Trophoblast cell (in vitro differentiated cells and primary cell): ENCODE measurements at regions not wholly inside any gene's neighbourhood (a gene's known extent, or its start where the extent isn't known, plus 50 kb on each side); places are given as distances from the start of the nearest gene placed in this dataset.

Experiments used
- DNase-seq, 2 donors: peaks; one replicate each; pipeline ENCODE4 v3.0.0-alpha.2; 2016
- H2AFZ ChIP-seq: 2 replicates; pipeline ENCODE4 v1.6.1; 2013; ENCODE audit warnings: low read length, moderate library complexity, mild to moderate bottlenecking; ENCODE audit not compliant: insufficient read depth, poor library complexity
- H2AK5ac ChIP-seq: 2 replicates; pipeline ENCODE4 v1.6.1; 2013; ENCODE audit warnings: mild to moderate bottlenecking, low read length
- H2BK120ac ChIP-seq: 2 replicates; pipeline ENCODE4 v1.6.1; 2013; ENCODE audit warnings: low read length, mild to moderate bottlenecking, moderate library complexity; ENCODE audit not compliant: insufficient read depth, poor library complexity
- H2BK12ac ChIP-seq: 2 replicates; pipeline ENCODE4 v1.6.1; 2013; ENCODE audit warnings: mild to moderate bottlenecking, low read length, moderate library complexity
- H2BK5ac ChIP-seq: 2 replicates; pipeline ENCODE4 v1.6.1; 2013; ENCODE audit warnings: low read length, low read depth, moderate library complexity, mild to moderate bottlenecking; ENCODE audit not compliant: poor library complexity
- H3K14ac ChIP-seq: 2 replicates; pipeline ENCODE4 v1.6.1; 2013; ENCODE audit warnings: mild to moderate bottlenecking, low read length
- H3K18ac ChIP-seq: 2 replicates; pipeline ENCODE4 v1.6.1; 2013; ENCODE audit warnings: mild to moderate bottlenecking, low read length
- H3K23ac ChIP-seq: 2 replicates; pipeline ENCODE4 v1.6.1; 2013; ENCODE audit warnings: low read length
- H3K27ac ChIP-seq: 2 replicates; pipeline ENCODE4 v1.5.1; 2013; ENCODE audit warnings: low read depth, mild to moderate bottlenecking, inconsistent platforms, low read length, moderate library complexity
- H3K27me3 ChIP-seq: 2 replicates; pipeline ENCODE4 v1.6.1; 2013; ENCODE audit warnings: inconsistent platforms, mild to moderate bottlenecking, low read length, moderate library complexity; ENCODE audit not compliant: insufficient read depth
- H3K36me3 ChIP-seq, 2 experiments: 1 replicate in 1 of 2; 2 replicates in 1 of 2; pipeline ENCODE4 v1.6.1; 2013; ENCODE audit warnings: low read length in 2 of 2, mild to moderate bottlenecking in 2 of 2, moderate library complexity in 1 of 2; ENCODE audit not compliant: insufficient read depth in 2 of 2, control insufficient read depth in 1 of 2
- H3K4ac ChIP-seq: 2 replicates; pipeline ENCODE4 v1.6.1; 2013; ENCODE audit warnings: low read depth, mild to moderate bottlenecking, low read length, moderate library complexity
- H3K4me1 ChIP-seq, 2 experiments: 1 replicate in 1 of 2; 2 replicates in 1 of 2; pipeline ENCODE4 v1.6.1; 2013; ENCODE audit warnings: low read length in 2 of 2, mild to moderate bottlenecking in 2 of 2, moderate library complexity in 1 of 2; ENCODE audit not compliant: insufficient read depth in 2 of 2, control insufficient read depth in 1 of 2
- H3K4me2 ChIP-seq: 2 replicates; pipeline ENCODE4 v1.6.1; 2013; ENCODE audit warnings: inconsistent platforms, mild to moderate bottlenecking, low read length, moderate library complexity
- H3K4me3 ChIP-seq: 2 replicates; pipeline ENCODE4 v1.5.1; 2013; ENCODE audit warnings: mild to moderate bottlenecking, low read depth, low read length, inconsistent platforms
- H3K79me1 ChIP-seq: one replicate; pipeline ENCODE4 v1.6.1; 2013; ENCODE audit warnings: low read length
- H3K79me2 ChIP-seq: 2 replicates; pipeline ENCODE4 v1.6.1; 2013; ENCODE audit warnings: low read length, mild to moderate bottlenecking; ENCODE audit not compliant: control insufficient read depth, insufficient read depth, poor library complexity
- H3K9ac ChIP-seq: 2 replicates; pipeline ENCODE4 v1.6.1; 2013; ENCODE audit warnings: mild to moderate bottlenecking, low read length
- H3K9me3 ChIP-seq: 2 replicates; pipeline ENCODE4 v1.6.1; 2013; ENCODE audit warnings: low read depth, mild to moderate bottlenecking, control low read depth, inconsistent platforms, low read length; ENCODE audit not compliant: insufficient read depth
- H4K12ac ChIP-seq: 2 replicates; pipeline ENCODE4 v1.6.1; 2013; ENCODE audit warnings: low read depth, mild to moderate bottlenecking, low read length, moderate library complexity
- H4K8ac ChIP-seq: 2 replicates; pipeline ENCODE4 v1.6.1; 2013; ENCODE audit warnings: low read depth, mild to moderate bottlenecking, low read length, moderate library complexity
- H4K91ac ChIP-seq: one replicate; pipeline ENCODE4 v1.6.1; 2013; ENCODE audit warnings: low read depth, mild to moderate bottlenecking, low read length, moderate library complexity
- whole genome bisulfite sequencing: extraction: QIAGEN DNeasy Blood & Tissue Kit; methylation state at CpG from one replicate; pipeline ENCODE4 v1.1.7; 2013; ENCODE audit warnings: missing lambda C conversion rate; ENCODE audit not compliant: insufficient read length, insufficient coverage; ENCODE audit errors: extremely low coverage; 5-methylcytosine and 5-hydroxymethylcytosine counted together

- Histone ChIP-seq H3K79me2 (no peaks in the 10 kb centered on the region), H2BK120ac (no peak overlapping the region), H3K9ac (no peak overlapping the region), H2AK5ac (no peak overlapping the region), H3K23ac (no peak overlapping the region), H3K36me3 (no peaks in the 10 kb centered on the region), H2AFZ (no peak overlapping the region), H2BK5ac (no peak overlapping the region), H3K18ac (no peak overlapping the region), H3K27me3 (no peaks in the 10 kb centered on the region), H4K91ac (no peak overlapping the region), H3K4ac (no peak overlapping the region), H3K9me3 (no peaks in the 10 kb centered on the region), H4K8ac (no peak overlapping the region), H4K12ac (no peak overlapping the region), H3K14ac (no peak overlapping the region), H3K4me3 (no peak overlapping the region), H2BK12ac (no peak overlapping the region), H3K79me1 (no peaks in the 10 kb centered on the region), H3K4me2 (no peak overlapping the region), H3K27ac (no peak overlapping the region), H3K4me1 (no peaks in the 10 kb centered on the region)
- WGBS = no CpG with 5 or more reads among the region's 2 CpGs
- DNase-seq = no peak
Observed at GRCh38 chr1:63022319-63022718, 238.4 kb downstream of the ATG4C start.

GRCh38 chr1:63023171-63023570, 239.2 kb downstream of the ATG4C start:
- H3K4me3 ChIP-seq = no peak overlapping the region
- DNase-seq = no peak
- no peak overlapping the region for H3K9ac ChIP-seq
- H3K79me2 ChIP-seq = no peaks in the 10 kb centered on the region
- WGBS = no CpG with 5 or more reads among the region's 7 CpGs
- no peak overlapping the region for H3K18ac ChIP-seq
- H3K4me1 ChIP-seq = no peaks in the 10 kb centered on the region
- no peak overlapping the region for H3K4ac ChIP-seq
- no peak overlapping the region for H4K91ac ChIP-seq
- no peak overlapping the region for H3K14ac ChIP-seq
- no peaks in the 10 kb centered on the region for H3K27me3 ChIP-seq
- no peak overlapping the region for H2BK5ac ChIP-seq
- H2BK120ac ChIP-seq = no peak overlapping the region
- H3K36me3 ChIP-seq = no peaks in the 10 kb centered on the region
- no peak overlapping the region for H3K4me2 ChIP-seq
- H4K8ac ChIP-seq = no peak overlapping the region
- H4K12ac ChIP-seq = no peak overlapping the region
- H3K27ac ChIP-seq = no peak overlapping the region
- no peaks in the 10 kb centered on the region for H3K79me1 ChIP-seq
- no peak overlapping the region for H2AFZ ChIP-seq
- H3K9me3 ChIP-seq = no peaks in the 10 kb centered on the region
- no peak overlapping the region for H3K23ac ChIP-seq
- no peak overlapping the region for H2AK5ac ChIP-seq
- H2BK12ac ChIP-seq = no peak overlapping the region

GRCh38 chr1:63023637-63024036, 239.7 kb downstream of the ATG4C start:
- Histone ChIP-seq H2AFZ (no peak overlapping the region), H3K4ac (no peak overlapping the region), H2BK12ac (no peak overlapping the region), H2BK120ac (no peak overlapping the region), H3K9ac (no peak overlapping the region), H3K14ac (no peak overlapping the region), H3K27me3 (no peaks in the 10 kb centered on the region), H3K18ac (no peak overlapping the region), H2AK5ac (no peak overlapping the region), H2BK5ac (no peak overlapping the region), H4K8ac (no peak overlapping the region), H3K79me2 (no peaks in the 10 kb centered on the region), H3K4me2 (no peak overlapping the region), H3K27ac (no peak overlapping the region), H3K79me1 (no peaks in the 10 kb centered on the region), H3K4me3 (no peak overlapping the region), H3K36me3 (no peaks in the 10 kb centered on the region), H4K12ac (no peak overlapping the region), H3K23ac (no peak overlapping the region), H4K91ac (no peak overlapping the region), H3K4me1 (no peaks in the 10 kb centered on the region), H3K9me3 (no peaks in the 10 kb centered on the region)
- no peak for DNase-seq
- no CpG with 5 or more reads among the region's 1 CpG for WGBS

GRCh38 chr1:63024132-63024531, 240.2 kb downstream of the ATG4C start:
- Histone ChIP-seq H3K79me2 (no peaks in the 10 kb centered on the region), H2AK5ac (no peak overlapping the region), H2BK120ac (no peak overlapping the region), H4K91ac (no peak overlapping the region), H3K27ac (no peak overlapping the region), H2BK5ac (no peak overlapping the region), H3K14ac (no peak overlapping the region), H3K27me3 (no peaks in the 10 kb centered on the region), H3K23ac (no peak overlapping the region), H4K12ac (no peak overlapping the region), H3K4ac (no peak overlapping the region), H3K18ac (no peak overlapping the region), H3K79me1 (no peaks in the 10 kb centered on the region), H3K9me3 (peaks cover 3% of the 10 kb centered on the region), H3K4me3 (no peak overlapping the region), H2AFZ (no peak overlapping the region), H3K36me3 (no peaks in the 10 kb centered on the region), H3K9ac (no peak overlapping the region), H3K4me2 (no peak overlapping the region), H3K4me1 (no peaks in the 10 kb centered on the region), H2BK12ac (no peak overlapping the region), H4K8ac (no peak overlapping the region)
- no peak for DNase-seq
- no CpG with 5 or more reads among the region's 1 CpG for WGBS
